Panc1 (cell line): ENCODE measurements at regions not wholly inside any gene's neighbourhood (a gene's known extent, or its start where the extent isn't known, plus 50 kb on each side); places are given as distances from the start of the nearest gene placed in this dataset.

Experiments
- POLR2AphosphoS5 ChIP-seq: IDR thresholded peaks from 2 replicates; pipeline ENCODE4 v1.6.1; 2012; ENCODE audit warnings: mild to moderate bottlenecking, low read depth, low read length, moderate library complexity
- TF ChIP-seq, protein P1 (sequence below): fragments of 450-650 bp; IDR thresholded peaks from 2 replicates; pipeline ENCODE4 v1.5.1; 2017; ENCODE audit warnings: mild to moderate bottlenecking
- TF ChIP-seq, protein P2 (sequence below), 2 experiments: IDR thresholded peaks; 2 replicates each; pipeline ENCODE4 v1.6.1; 2011 to 2012; ENCODE audit warnings: low read depth in 2 of 2, control low read depth in 1 of 2, low read length in 1 of 2, mild to moderate bottlenecking in 1 of 2, moderate library complexity in 1 of 2; ENCODE audit not compliant: insufficient read depth in 1 of 2

DNA sequence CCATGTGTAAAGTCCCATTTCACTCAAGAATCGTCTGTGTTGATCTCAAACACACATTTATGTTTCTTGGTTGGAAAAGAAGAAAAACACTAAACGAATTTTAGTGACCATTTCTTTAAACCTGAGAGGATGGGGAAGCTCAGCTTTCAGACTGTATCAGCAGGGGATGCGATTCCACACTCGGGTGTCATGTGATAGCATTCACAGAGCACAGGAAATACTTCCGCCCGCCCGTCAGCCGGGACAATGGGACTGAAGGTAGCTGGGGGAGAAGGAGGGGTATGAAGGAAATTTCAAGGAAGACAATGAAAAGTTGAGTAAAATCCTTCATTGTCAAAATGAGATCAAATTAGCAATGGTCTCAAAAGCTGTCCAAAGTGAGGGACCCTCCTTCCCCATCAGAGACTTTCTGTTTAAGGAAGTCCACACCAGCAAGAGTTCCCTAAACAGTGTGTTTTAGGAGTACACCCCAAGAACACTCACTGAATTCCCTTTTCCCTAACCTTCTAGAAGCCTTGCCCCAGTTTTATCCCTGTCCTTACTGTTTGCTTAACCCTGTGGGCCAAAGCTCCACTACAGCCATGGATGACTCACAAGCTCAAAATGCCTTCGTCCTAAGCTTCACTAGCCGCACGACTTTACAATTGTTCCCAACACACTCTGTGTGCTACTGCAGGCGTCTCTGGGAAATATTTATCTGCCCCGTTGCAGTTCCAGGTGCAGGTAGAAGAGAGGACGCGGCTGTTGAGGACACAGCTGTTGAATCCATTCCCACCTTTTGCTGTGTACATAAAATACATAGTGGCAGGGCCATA lies 51.4 kb upstream of the SIM2 start:
- no peak for TF ChIP-seq POLR2AphosphoS5
- TF ChIP-seq, protein P1, sequence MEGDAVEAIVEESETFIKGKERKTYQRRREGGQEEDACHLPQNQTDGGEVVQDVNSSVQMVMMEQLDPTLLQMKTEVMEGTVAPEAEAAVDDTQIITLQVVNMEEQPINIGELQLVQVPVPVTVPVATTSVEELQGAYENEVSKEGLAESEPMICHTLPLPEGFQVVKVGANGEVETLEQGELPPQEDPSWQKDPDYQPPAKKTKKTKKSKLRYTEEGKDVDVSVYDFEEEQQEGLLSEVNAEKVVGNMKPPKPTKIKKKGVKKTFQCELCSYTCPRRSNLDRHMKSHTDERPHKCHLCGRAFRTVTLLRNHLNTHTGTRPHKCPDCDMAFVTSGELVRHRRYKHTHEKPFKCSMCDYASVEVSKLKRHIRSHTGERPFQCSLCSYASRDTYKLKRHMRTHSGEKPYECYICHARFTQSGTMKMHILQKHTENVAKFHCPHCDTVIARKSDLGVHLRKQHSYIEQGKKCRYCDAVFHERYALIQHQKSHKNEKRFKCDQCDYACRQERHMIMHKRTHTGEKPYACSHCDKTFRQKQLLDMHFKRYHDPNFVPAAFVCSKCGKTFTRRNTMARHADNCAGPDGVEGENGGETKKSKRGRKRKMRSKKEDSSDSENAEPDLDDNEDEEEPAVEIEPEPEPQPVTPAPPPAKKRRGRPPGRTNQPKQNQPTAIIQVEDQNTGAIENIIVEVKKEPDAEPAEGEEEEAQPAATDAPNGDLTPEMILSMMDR = no peak
- TF ChIP-seq, protein P2, sequence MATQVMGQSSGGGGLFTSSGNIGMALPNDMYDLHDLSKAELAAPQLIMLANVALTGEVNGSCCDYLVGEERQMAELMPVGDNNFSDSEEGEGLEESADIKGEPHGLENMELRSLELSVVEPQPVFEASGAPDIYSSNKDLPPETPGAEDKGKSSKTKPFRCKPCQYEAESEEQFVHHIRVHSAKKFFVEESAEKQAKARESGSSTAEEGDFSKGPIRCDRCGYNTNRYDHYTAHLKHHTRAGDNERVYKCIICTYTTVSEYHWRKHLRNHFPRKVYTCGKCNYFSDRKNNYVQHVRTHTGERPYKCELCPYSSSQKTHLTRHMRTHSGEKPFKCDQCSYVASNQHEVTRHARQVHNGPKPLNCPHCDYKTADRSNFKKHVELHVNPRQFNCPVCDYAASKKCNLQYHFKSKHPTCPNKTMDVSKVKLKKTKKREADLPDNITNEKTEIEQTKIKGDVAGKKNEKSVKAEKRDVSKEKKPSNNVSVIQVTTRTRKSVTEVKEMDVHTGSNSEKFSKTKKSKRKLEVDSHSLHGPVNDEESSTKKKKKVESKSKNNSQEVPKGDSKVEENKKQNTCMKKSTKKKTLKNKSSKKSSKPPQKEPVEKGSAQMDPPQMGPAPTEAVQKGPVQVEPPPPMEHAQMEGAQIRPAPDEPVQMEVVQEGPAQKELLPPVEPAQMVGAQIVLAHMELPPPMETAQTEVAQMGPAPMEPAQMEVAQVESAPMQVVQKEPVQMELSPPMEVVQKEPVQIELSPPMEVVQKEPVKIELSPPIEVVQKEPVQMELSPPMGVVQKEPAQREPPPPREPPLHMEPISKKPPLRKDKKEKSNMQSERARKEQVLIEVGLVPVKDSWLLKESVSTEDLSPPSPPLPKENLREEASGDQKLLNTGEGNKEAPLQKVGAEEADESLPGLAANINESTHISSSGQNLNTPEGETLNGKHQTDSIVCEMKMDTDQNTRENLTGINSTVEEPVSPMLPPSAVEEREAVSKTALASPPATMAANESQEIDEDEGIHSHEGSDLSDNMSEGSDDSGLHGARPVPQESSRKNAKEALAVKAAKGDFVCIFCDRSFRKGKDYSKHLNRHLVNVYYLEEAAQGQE (IDR thresholded peaks at IDR 0.05; ENCODE audit: insufficient read depth in 1 of 2, low read depth in 2 of 2, low read length in 1 of 2) = no peak
